ENCODE measurements at regions not wholly inside any gene's neighbourhood (a gene's known extent, or its start where the extent isn't known, plus 50 kb on each side); places are given as distances from the start of the nearest gene placed in this dataset.

GRCh38 chr2:14517731-14518130 lies 114.8 kb upstream of the LRATD1 start:
- TF ChIP-seq ZNF776 (tag by site-specific recombination; IDR thresholded peaks at IDR 0.05; ENCODE audit: borderline replicate concordance), result no peak
- no peak for TF ChIP-seq ZNF510 (tag by site-specific recombination; IDR thresholded peaks at IDR 0.05; ENCODE audit: insufficient replicate concordance)
- TF ChIP-seq ZNF530 (tag by site-specific recombination; IDR thresholded peaks at IDR 0.05; ENCODE audit: low read depth), result no peak
- no peak for TF ChIP-seq CTCF (tag by site-specific recombination; IDR thresholded peaks at IDR 0.05)
- TF ChIP-seq ZNF624 (tag by site-specific recombination; IDR thresholded peaks at IDR 0.05), result no peak
